ENCODE measurements at regions not wholly inside any gene's neighbourhood (a gene's known extent, or its start where the extent isn't known, plus 50 kb on each side); places are given as distances from the start of the nearest gene placed in this dataset.

DNA sequence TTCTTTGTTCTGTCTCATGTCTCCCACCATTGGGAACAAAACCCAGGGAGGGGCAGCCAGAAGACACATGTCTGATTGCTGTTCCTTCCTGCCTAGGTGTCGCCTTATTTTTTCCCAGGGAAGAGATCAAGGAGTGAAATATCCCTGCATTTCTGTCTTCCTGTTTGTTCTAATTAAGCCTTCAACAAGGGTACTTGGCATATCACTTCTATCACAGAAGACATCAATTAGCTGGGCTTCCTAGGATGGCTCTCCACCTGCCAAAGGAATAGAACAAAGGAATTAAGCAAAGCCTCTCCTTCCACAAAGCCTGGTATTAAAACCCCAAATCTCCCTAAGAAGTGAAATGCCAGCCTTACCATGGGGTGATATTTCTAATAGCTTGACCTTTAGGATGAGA is 299.5 kb upstream of the CD180 start:
- DNase-seq = no peak

GRCh38 chr5:67495072-67495471 is 298.5 kb upstream of the CD180 start:
- no peak for DNase-seq

DNA sequence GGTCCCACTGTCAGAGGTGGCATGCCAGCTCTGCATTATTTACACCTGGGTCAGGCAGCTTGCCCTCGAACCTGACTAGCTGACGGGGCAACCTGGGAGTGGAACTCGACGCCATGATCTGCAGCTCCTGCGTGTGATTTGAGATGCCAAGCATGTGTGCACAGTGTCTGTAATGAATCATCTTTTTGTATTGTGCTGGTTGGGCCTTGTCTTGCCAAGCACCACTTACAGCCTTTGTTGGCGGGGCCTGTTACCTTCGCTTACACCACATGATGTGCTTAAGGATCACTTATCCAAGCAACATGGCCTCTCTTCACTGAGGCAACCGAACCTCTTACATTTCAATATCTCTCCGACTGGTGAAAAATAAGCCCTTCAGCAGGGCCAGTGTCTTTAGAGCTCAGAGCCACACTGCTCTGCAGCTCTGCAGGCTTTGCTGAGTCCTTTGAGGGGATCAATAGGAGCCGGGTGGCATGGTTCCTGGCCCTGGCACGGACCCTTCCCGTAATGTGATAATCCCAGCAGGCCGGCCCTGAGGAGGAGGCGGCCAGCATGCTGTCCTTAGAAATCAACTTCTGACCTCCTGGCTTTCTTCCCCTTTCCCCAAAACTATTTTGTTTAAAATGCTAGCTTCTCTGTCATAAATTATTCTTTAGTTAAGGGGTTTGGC is 297.7 kb upstream of the CD180 start:
- DNase-seq = no peak

DNA sequence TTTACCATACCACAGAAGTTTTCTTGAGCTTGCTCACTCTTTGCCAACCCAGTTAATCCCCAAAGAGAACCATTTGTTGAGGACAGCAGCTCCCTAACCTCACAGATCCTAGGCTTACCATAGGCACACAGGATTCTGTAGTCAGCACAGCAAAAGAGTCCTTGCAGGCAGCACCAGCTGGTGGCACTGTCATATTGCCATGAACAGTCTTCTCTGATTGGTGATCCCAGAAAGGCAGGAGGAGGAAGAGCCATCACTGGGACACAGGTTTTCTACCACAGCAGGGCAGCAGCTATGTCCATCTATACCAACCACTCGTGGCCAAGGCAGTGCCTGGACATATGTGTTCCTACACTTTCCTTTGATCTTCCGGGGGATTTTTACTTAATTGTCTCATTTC is 297.1 kb upstream of the CD180 start:
- peak in 1 of 2 donors; percentile 24 for DNase-seq

GRCh38 chr5:67490543-67491321 is 294.1 kb upstream of the CD180 start:
- no peak for DNase-seq

GRCh38 chr5:67488885-67489284 is 292.3 kb upstream of the CD180 start:
- no peak for DNase-seq

GRCh38 chr5:67487862-67488261 is 291.3 kb upstream of the CD180 start:
- DNase-seq = no peak

DNA sequence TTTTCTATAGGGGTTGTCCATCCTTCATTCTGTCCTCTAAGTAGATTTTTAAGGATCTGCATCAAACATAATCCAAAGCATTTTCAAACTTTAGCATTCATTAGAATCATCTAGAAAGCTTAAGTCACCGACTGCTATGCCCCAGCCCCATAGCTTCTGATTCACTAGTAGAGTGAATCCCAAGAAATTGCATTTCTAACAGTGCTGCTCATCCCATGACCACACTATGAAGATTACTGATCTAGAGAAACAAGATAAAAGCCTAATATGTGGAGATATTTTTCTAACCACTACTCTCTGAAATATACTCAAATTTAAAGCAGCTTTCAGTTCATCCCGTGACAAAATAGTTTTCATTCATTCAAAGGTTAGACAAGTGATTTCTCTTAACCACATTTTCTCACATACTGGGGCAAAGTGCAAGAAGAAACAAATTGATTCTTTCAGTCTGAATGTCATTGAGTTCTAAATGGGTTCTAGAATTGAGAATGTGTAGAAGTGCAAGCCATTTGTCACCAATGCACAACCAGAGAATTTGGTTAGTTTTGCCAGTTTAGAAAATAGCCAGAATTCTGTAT is 286.9 kb upstream of the CD180 start:
- DNase-seq = no peak

DNA sequence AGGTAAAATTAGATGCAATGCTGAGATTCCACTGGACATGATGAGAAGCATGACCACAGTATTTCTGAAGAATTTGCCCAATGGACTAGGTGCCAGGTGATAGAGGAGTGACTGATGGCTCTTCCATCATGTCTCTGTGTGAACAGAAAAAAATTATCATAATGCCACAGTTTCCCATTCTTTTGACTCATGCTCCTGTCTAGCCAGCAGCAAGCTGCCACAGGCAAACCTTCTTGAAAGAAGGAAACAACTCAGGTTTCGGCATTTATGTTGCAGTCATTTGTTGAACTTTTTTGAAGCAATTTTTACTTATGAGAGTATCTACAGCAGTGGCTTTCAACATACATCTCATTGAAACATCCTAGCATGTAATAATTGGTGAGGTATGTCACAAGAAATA is 284.8 kb upstream of the CD180 start:
- DNase-seq = no peak

DNA sequence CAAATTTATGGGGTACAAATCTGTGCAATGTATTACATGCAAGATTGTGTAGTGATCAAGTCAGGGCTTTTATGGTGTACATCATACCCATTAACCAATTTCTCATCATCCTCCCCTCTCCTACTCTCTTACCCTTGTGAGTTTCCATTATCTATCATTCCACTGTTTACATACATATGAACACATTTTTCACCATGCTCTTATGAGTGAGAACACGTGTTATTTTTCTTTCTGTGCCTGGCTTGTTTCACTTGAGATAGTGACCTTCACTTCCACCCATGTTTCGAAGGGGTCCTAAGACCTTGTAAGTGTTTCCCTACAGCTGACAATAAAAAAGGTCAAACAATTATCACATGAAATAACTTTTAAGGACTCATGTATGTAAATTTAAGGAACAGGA is 281.7 kb upstream of the CD180 start:
- DNase-seq = no peak

DNA sequence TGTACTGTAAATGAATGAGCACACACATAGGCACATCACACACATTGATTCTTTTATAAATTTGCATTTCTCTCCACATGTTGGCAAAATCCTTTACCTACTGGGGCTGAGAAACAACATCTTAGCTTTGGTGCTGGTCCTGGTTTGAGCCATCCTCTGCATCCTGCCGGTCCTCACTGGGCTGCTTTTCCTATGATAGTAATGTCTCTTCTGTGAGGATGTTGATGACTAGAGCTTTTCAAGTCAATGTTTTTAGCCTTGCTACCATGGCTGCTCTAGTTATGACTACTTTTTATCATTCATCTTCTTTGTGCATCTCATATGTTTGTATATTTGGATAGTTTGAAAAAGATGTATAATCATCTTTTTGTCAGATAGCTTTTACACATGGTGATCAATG is 280.4 kb upstream of the CD180 start:
- no peak for DNase-seq

DNA sequence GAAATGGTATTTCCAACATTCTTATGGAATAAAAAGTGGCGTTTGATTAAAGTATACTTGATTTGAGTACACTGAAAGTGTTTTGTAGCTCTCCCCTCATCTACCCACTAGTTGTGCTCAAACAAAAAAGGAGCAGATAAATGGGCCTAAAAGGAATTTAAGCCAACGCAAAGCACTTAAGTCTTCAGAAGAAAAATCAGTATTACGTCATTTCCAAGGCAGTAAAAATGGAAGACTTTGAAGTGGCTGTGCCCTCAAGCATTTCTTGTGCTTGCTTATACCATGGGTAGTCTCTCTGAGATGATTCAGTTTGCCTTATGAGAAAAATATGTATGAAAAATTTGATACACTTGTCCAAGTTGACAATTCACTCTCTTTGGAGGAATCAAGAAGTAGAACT is 279.9 kb upstream of the CD180 start:
- DNase-seq = no peak

DNA sequence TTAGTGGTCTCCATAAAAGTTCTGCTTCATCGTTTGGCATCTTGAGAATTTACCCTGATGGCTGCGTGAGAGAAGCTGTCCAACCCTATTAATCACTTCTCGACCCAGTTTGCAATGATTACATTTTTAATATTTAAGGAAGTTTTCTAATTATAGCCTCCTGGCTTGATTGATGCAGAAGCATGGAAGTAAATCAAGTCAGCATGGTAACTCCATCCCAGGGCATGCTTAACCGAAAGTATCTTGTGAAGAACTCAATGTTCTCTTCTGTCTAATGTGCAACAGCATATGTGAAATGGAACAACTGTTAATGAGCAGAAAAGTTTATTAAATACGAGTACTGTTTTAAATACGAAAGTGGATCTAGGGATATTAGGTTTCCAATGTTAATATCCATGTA is 278.9 kb upstream of the CD180 start:
- no peak for DNase-seq

DNA sequence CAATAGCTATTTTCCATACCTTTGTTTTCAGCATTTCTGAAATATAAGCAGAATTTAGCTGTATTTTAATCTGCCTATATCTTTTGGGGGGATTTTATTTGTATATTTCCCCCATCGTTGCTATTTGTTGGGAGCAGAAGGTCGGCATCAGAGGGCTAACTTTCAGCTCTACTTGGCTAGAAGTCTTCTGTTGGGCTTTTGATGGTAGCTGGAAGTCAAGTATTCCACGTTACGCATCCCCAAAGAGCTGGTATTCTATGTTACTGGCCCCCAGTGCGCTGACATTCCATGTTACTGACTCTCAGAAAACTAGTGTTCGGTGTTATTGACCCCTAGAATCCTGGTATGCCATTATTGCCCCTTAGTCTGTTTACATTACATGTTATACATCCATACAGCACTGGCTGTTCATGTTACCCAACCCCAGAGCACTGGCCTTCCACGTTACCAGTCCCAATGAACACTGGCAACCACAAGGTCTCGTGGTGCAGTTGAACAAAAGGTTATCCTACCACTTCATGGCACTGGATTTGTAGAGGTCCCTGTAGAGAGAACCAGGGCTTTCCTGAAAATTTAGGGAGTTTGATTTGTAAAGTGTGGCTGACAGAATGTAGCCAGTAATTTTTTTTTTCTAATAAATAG is 278.1 kb upstream of the CD180 start:
- no peak for DNase-seq

- no peak for DNase-seq
Observed at GRCh38 chr5:67467110-67467509, 270.5 kb upstream of the CD180 start.

- no peak for DNase-seq
Observed at GRCh38 chr5:67465537-67466207, 269.1 kb upstream of the CD180 start.

- DNase-seq = no peak
Observed at GRCh38 chr5:67462147-67462546, 265.5 kb upstream of the CD180 start.

- DNase-seq = no peak
Observed at GRCh38 chr5:67459253-67459652, 262.7 kb upstream of the CD180 start.

DNA sequence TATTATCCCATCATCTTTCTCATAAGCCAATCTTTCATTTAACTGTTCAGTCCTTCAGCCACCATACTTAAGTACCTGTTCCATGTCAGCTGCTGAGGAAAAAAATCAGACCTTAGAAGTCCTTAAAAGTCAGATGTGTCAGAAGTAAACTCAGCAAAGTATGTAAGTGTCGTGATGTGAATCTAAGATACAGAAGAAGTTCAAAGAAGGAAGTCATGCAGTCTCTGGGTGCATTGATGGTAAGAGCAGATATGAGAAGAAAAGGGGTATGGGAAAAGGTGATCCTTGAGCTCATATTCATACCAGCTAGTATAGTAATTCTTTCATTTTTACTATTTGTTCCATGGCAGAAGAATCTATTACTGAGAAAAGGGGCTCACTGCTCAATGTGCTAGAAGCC is 259.4 kb upstream of the CD180 start:
- no peak for DNase-seq

GRCh38 chr5:67454957-67455561 is 258.5 kb upstream of the CD180 start:
- DNase-seq = no peak

DNA sequence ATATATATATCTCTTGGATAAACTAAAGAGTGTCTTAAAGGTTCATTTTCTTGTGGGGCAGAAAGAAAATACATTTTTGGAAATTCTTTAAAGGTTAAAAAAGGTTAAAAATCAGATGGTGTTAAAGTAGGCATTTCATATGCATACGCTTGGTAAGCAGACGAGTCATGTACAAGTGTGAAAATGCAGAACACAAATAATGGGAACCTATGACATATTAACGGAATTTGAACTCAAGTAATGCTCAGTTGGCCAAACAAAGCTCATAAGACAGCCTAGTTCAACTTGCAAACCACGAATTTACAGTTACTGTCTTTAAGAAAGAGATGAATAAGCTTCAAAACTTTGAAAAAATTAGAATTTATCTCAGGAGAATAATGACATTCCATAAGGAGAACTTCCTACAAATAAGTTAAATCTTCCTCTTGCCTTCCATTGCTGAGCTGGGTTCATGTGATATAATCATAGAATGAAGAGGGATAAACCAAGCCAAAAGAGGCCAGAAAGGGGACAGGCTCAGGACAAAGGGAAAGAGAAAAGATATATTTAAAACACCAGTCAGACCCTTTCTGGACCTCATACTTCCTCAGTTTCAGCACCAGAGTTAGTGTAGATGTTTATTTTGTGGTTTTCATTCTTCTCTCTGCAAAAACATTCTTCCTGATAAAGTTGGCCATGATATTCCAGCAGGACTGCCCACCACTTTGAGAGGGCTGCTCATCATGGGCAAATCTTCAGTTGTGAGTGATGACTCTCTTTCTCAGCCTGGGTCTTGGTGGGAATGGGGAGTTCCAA is 256.7 kb upstream of the CD180 start:
- DNase-seq = no peak

Data from inflammatory macrophage (primary cell).